Loucy (cell line): ENCODE measurements at regions not wholly inside any gene's neighbourhood (a gene's known extent, or its start where the extent isn't known, plus 50 kb on each side); places are given as distances from the start of the nearest gene placed in this dataset.

Source experiments
- H2AFZ ChIP-seq: fragments of 200-600 bp; sonication (generic); 2 replicates; pipeline ENCODE4 v1.6.0; 2016; ENCODE audit warnings: antibody characterized with exemption, mild to moderate bottlenecking, low read length, moderate library complexity
- H3F3A ChIP-seq: fragments of 200-600 bp; 2 replicates; pipeline ENCODE4 v1.6.0; 2016; ENCODE audit warnings: antibody characterized with exemption, low read depth, mild to moderate bottlenecking
- H3K27me3 ChIP-seq: fragments of 200-600 bp; sonication (generic); 2 replicates; pipeline ENCODE4 v1.6.1; 2014; ENCODE audit warnings: low read length, mild to moderate bottlenecking; ENCODE audit not compliant: insufficient read depth, poor library complexity, severe bottlenecking
- H3K36me3 ChIP-seq: fragments of 200-600 bp; sonication (generic); 2 replicates; pipeline ENCODE4 v1.6.1; 2016; ENCODE audit warnings: low read length; ENCODE audit not compliant: insufficient read depth
- H3K4me1 ChIP-seq: fragments of 200-600 bp; sonication (generic); 2 replicates; pipeline ENCODE4 v1.5.1; 2014; ENCODE audit warnings: low read length, mild to moderate bottlenecking; ENCODE audit not compliant: insufficient read depth, poor library complexity, severe bottlenecking
- H3K4me2 ChIP-seq: fragments of 200-600 bp; sonication (generic); 2 replicates; pipeline ENCODE4 v1.6.0; 2014; ENCODE audit warnings: antibody characterized with exemption, low read length, low read depth, mild to moderate bottlenecking; ENCODE audit not compliant: poor library complexity, severe bottlenecking
- H3K4me3 ChIP-seq: fragments of 200-600 bp; sonication (generic); 2 replicates; pipeline ENCODE4 v1.5.1; 2014; ENCODE audit warnings: low read length, mild to moderate bottlenecking, mixed read lengths; ENCODE audit not compliant: poor library complexity, severe bottlenecking
- H3K79me2 ChIP-seq: fragments of 200-600 bp; sonication (generic); 2 replicates; pipeline ENCODE4 v1.6.1; 2014; ENCODE audit warnings: low read length; ENCODE audit not compliant: insufficient read depth
- H3K9ac ChIP-seq: fragments of 200-600 bp; sonication (generic); 2 replicates; pipeline ENCODE4 v1.6.0; 2014; ENCODE audit warnings: mild to moderate bottlenecking, low read depth, low read length, moderate library complexity; ENCODE audit not compliant: poor library complexity, severe bottlenecking
- H3K9me2 ChIP-seq: fragments of 200-600 bp; sonication (generic); replicated peaks from 2 replicates; pipeline ENCODE4 v1.6.1; 2016; ENCODE audit warnings: low read depth, low read length, mixed read lengths
- H3K9me3 ChIP-seq: fragments of 200-600 bp; sonication (generic); 2 replicates; pipeline ENCODE4 v1.6.1; 2014; ENCODE audit warnings: mild to moderate bottlenecking, antibody characterized with exemption, low read length, low read depth; ENCODE audit not compliant: insufficient read depth
- H4K20me1 ChIP-seq: fragments of 200-600 bp; sonication (generic); 2 replicates; pipeline ENCODE4 v1.6.0; 2014; ENCODE audit warnings: antibody characterized with exemption, low read length, mild to moderate bottlenecking; ENCODE audit not compliant: insufficient read depth, poor library complexity, severe bottlenecking
- EZH2phosphoT487 ChIP-seq: fragments of 200-600 bp; IDR thresholded peaks from 2 replicates; pipeline ENCODE4 v1.6.1; 2018; ENCODE audit warnings: antibody characterized with exemption, mild to moderate bottlenecking, moderate library complexity, borderline replicate concordance
- TF ChIP-seq, protein P1 (sequence below): fragments of 200-600 bp; sonication (generic); conservative IDR thresholded peaks from 2 replicates; pipeline ENCODE4 v1.5.1; 2014; ENCODE audit warnings: mild to moderate bottlenecking, antibody characterized with exemption, low read length

DNA sequence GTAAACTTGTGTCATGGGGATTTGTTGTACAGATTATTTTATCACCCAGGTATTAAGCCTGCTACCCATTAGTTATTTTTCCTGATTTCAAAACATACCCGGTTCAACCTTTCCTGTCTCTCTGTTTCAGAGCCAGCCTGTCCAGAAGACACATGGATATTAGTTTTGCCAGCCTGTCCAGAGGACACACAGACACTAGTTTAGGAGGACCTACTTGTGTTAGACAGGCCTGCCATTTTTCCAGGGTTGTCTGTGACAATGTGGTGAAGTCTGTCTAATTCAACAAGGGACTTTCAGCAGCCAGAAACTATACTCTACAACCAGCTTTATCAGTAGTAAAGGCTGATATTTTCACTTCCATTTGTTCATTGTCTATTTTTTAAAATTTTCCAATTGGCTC is 56.1 kb upstream of the DCC start:
- Histone ChIP-seq H2AFZ (no peak overlapping the region), H3K79me2 (no peaks in the 10 kb centered on the region), H3K27me3 (no peaks in the 10 kb centered on the region), H3K9me3 (no peaks in the 10 kb centered on the region), H3K9me2 (no peaks in the 10 kb centered on the region), H3K4me2 (no peak overlapping the region), H3K36me3 (no peaks in the 10 kb centered on the region), H3K9ac (no peak overlapping the region), H3F3A (no peaks in the 10 kb centered on the region), H4K20me1 (no peaks in the 10 kb centered on the region), H3K4me1 (no peaks in the 10 kb centered on the region), H3K4me3 (no peak overlapping the region)
- TF ChIP-seq, protein P1, sequence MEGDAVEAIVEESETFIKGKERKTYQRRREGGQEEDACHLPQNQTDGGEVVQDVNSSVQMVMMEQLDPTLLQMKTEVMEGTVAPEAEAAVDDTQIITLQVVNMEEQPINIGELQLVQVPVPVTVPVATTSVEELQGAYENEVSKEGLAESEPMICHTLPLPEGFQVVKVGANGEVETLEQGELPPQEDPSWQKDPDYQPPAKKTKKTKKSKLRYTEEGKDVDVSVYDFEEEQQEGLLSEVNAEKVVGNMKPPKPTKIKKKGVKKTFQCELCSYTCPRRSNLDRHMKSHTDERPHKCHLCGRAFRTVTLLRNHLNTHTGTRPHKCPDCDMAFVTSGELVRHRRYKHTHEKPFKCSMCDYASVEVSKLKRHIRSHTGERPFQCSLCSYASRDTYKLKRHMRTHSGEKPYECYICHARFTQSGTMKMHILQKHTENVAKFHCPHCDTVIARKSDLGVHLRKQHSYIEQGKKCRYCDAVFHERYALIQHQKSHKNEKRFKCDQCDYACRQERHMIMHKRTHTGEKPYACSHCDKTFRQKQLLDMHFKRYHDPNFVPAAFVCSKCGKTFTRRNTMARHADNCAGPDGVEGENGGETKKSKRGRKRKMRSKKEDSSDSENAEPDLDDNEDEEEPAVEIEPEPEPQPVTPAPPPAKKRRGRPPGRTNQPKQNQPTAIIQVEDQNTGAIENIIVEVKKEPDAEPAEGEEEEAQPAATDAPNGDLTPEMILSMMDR = no peak
- TF ChIP-seq EZH2phosphoT487 = no peak

GRCh38 chr18:52286675-52287074 is 53.3 kb upstream of the DCC start:
- Histone ChIP-seq H2AFZ (no peak overlapping the region), H3K36me3 (no peaks in the 10 kb centered on the region), H3K9me3 (no peaks in the 10 kb centered on the region), H3K79me2 (no peaks in the 10 kb centered on the region), H3K4me2 (no peak overlapping the region), H3F3A (no peaks in the 10 kb centered on the region), H3K4me3 (no peak overlapping the region), H4K20me1 (no peaks in the 10 kb centered on the region), H3K4me1 (no peaks in the 10 kb centered on the region), H3K27me3 (no peaks in the 10 kb centered on the region), H3K9ac (no peak overlapping the region), H3K9me2 (no peaks in the 10 kb centered on the region)
- TF ChIP-seq, protein P1 = no peak
- no peak for TF ChIP-seq EZH2phosphoT487

- Histone ChIP-seq H3K9ac (no peak overlapping the region), H3K36me3 (no peaks in the 10 kb centered on the region), H3K79me2 (no peaks in the 10 kb centered on the region), H3K4me2 (no peak overlapping the region), H2AFZ (no peak overlapping the region), H4K20me1 (no peaks in the 10 kb centered on the region), H3K9me3 (no peaks in the 10 kb centered on the region), H3F3A (no peaks in the 10 kb centered on the region), H3K4me1 (no peaks in the 10 kb centered on the region), H3K9me2 (no peaks in the 10 kb centered on the region), H3K27me3 (no peaks in the 10 kb centered on the region), H3K4me3 (no peak overlapping the region)
- TF ChIP-seq EZH2phosphoT487 = no peak
- TF ChIP-seq, protein P1 = no peak
These were observed 52.8 kb upstream of the DCC start for GRCh38 chr18:52287151-52287550.
